GM23338 (cell line): ENCODE measurements at regions not wholly inside any gene's neighbourhood (a gene's known extent, or its start where the extent isn't known, plus 50 kb on each side); places are given as distances from the start of the nearest gene placed in this dataset.

ENCODE experiments used
- CREB1 ChIP-seq: fragments of 250-450 bp; sonication (Bioruptor Pico); IDR thresholded peaks from 2 replicates; pipeline ENCODE4 v1.5.0; 2020; ENCODE audit warnings: low read depth, mild to moderate bottlenecking, moderate library complexity
- EZH2 ChIP-seq: fragments of 200-600 bp; sonication (generic); IDR thresholded peaks from one replicate; pipeline ENCODE4 v1.8.0; 2017; ENCODE audit warnings: antibody characterized with exemption, mild to moderate bottlenecking, low read depth; ENCODE audit not compliant: unreplicated experiment
- JUNB ChIP-seq: IDR thresholded peaks from one replicate; pipeline ENCODE4 v1.6.1; 2016; ENCODE audit warnings: antibody characterized with exemption; ENCODE audit not compliant: unreplicated experiment
- NANOG ChIP-seq: IDR thresholded peaks from 2 replicates; pipeline ENCODE4 v1.6.1; 2016; ENCODE audit warnings: antibody characterized with exemption, borderline replicate concordance
- POLR2AphosphoS5 ChIP-seq: IDR thresholded peaks from 2 replicates; pipeline ENCODE4 v1.6.1; 2016; ENCODE audit warnings: antibody characterized with exemption, low read depth
- REST ChIP-seq: IDR thresholded peaks from one replicate; pipeline ENCODE4 v1.6.1; 2018; ENCODE audit warnings: antibody characterized with exemption; ENCODE audit not compliant: unreplicated experiment
- ZNF114 ChIP-seq: fragments of 250-450 bp; sonication (Bioruptor Pico); IDR thresholded peaks from 2 replicates; pipeline ENCODE4 v1.5.0; 2020; ENCODE audit warnings: mild to moderate bottlenecking, moderate library complexity
- ZNF331 ChIP-seq: fragments of 250-450 bp; sonication (Bioruptor Pico); IDR thresholded peaks from 2 replicates; pipeline ENCODE4 v1.5.0; 2020; ENCODE audit warnings: low read depth, mild to moderate bottlenecking, moderate library complexity
- TF ChIP-seq, protein P1 (sequence below), 2 experiments: fragments of 200-600 bp in 1 of 2; sonication (generic) in 1 of 2; conservative IDR thresholded peaks; 2 replicates each; pipeline versions ENCODE4 v1.5.1 to v1.6.1; 2016 to 2017; ENCODE audit warnings: antibody characterized with exemption in 2 of 2, low read depth in 2 of 2, mild to moderate bottlenecking in 2 of 2, moderate library complexity in 1 of 2
- TF ChIP-seq, protein P2 (sequence below): IDR thresholded peaks from 2 replicates; pipeline ENCODE4 v1.6.1; 2016; ENCODE audit warnings: antibody characterized with exemption

- no peak for TF ChIP-seq POLR2AphosphoS5
- TF ChIP-seq, protein P1, sequence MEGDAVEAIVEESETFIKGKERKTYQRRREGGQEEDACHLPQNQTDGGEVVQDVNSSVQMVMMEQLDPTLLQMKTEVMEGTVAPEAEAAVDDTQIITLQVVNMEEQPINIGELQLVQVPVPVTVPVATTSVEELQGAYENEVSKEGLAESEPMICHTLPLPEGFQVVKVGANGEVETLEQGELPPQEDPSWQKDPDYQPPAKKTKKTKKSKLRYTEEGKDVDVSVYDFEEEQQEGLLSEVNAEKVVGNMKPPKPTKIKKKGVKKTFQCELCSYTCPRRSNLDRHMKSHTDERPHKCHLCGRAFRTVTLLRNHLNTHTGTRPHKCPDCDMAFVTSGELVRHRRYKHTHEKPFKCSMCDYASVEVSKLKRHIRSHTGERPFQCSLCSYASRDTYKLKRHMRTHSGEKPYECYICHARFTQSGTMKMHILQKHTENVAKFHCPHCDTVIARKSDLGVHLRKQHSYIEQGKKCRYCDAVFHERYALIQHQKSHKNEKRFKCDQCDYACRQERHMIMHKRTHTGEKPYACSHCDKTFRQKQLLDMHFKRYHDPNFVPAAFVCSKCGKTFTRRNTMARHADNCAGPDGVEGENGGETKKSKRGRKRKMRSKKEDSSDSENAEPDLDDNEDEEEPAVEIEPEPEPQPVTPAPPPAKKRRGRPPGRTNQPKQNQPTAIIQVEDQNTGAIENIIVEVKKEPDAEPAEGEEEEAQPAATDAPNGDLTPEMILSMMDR (conservative IDR thresholded peaks at IDR 0.05; ENCODE audit: low read depth in 2 of 2) = no peak
- TF ChIP-seq EZH2 = no peak
- TF ChIP-seq ZNF331 = no peak
- TF ChIP-seq, protein P2, sequence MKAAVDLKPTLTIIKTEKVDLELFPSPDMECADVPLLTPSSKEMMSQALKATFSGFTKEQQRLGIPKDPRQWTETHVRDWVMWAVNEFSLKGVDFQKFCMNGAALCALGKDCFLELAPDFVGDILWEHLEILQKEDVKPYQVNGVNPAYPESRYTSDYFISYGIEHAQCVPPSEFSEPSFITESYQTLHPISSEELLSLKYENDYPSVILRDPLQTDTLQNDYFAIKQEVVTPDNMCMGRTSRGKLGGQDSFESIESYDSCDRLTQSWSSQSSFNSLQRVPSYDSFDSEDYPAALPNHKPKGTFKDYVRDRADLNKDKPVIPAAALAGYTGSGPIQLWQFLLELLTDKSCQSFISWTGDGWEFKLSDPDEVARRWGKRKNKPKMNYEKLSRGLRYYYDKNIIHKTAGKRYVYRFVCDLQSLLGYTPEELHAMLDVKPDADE = no peak
- no peak for TF ChIP-seq REST
- TF ChIP-seq CREB1 (CRISPR knock-in tag) = no peak
- TF ChIP-seq NANOG = no peak
- TF ChIP-seq ZNF114 (CRISPR knock-in tag) = no peak
- no peak for TF ChIP-seq JUNB
These were observed 482.7 kb downstream of the RIT2 start for GRCh38 chr18:42632801-42633200.
